HepG2 (cell line): ENCODE measurements at regions not wholly inside any gene's neighbourhood (a gene's known extent, or its start where the extent isn't known, plus 50 kb on each side); places are given as distances from the start of the nearest gene placed in this dataset.

ENCODE experiments used
- ATAC-seq: fragments of 200-7000 bp; cut with Tn5 transposase; 3 replicates; pipeline ENCODE4 v1.9.1; 2020; ENCODE audit warnings: mild to moderate bottlenecking, moderate library complexity
- BruUV-seq: library from RNA; stranded (reverse); fragments of 400-500 nt; replicated peaks from 2 replicates; lab custom pipeline; 2021; lab: Mats Ljungman, UMichigan
- CTCF ChIA-PET: fragments of 300-600 bp; formaldehyde crosslinking; extraction: SDS; loops from one replicate; lab custom pipeline; 2021; ENCODE audit warnings: low total read pairs, inconsistent platforms, low intra/inter-chr PET ratio; lab: Yijun Ruan, JAX
- POLR2A ChIA-PET: fragments of 350-600 bp; sonication (Branson Sonifier 250); formaldehyde crosslinking; loops from one replicate; lab custom pipeline; 2020; ENCODE audit warnings: antibody characterized with exemption, inconsistent platforms; lab: Yijun Ruan, JAX
- DNase-seq: peaks from one replicate; pipeline ENCODE4 v3.0.0-alpha.2; 2015; ENCODE audit warnings: low spot score
- FAIRE-seq: peaks from 3 replicates; lab custom pipeline; 2011; peaks lifted over from hg19 to GRCh38; lab: Jason Lieb, UNC
- H2AFZ ChIP-seq: one replicate; pipeline ENCODE4 v1.6.1; 2011; ENCODE audit warnings: low read length, inconsistent platforms
- H3K27ac ChIP-seq: fragments of 300-600 bp; 3 replicates; pipeline ENCODE4 v1.8.0; 2011; ENCODE audit warnings: mixed run types, mild to moderate bottlenecking, mixed read lengths, low read length, inconsistent platforms; ENCODE audit not compliant: insufficient read depth; ENCODE audit errors: extremely low read length
- H3K27me3 ChIP-seq, 2 experiments: fragments of 200-600 bp in 1 of 2; 2 replicates in 1 of 2; 3 replicates in 1 of 2; pipeline versions ENCODE4 v1.6.0 to v1.8.0; 2011; ENCODE audit warnings: low read length in 2 of 2, mild to moderate bottlenecking in 2 of 2, moderate library complexity in 2 of 2, inconsistent platforms in 1 of 2; ENCODE audit not compliant: insufficient read depth in 2 of 2, control insufficient read depth in 1 of 2
- H3K36me3 ChIP-seq, 2 experiments: fragments of 200-600 bp in 1 of 2; replicated peaks in 1 of 2; 2 replicates in 1 of 2; 3 replicates in 1 of 2; pipeline versions ENCODE4 v1.5.1 to v1.8.0; 2011; ENCODE audit warnings: low read length in 2 of 2, inconsistent platforms in 1 of 2; ENCODE audit not compliant: insufficient read depth in 2 of 2, control insufficient read depth in 1 of 2
- H3K4me1 ChIP-seq: 2 replicates; pipeline ENCODE4 v1.5.1; 2012; ENCODE audit warnings: low read length, inconsistent platforms; ENCODE audit not compliant: insufficient read depth
- H3K4me2 ChIP-seq: 2 replicates; pipeline ENCODE4 v1.6.0; 2011; ENCODE audit warnings: low read depth, low read length, inconsistent platforms
- H3K4me3 ChIP-seq, 3 experiments: fragments of 200-600 bp in 1 of 3; sonication (generic), shearing (Covaris generic) in 1 of 3; replicated peaks in 1 of 3; 2 replicates each; pipeline ENCODE4 v1.5.1; 2011 to 2016; ENCODE audit warnings: low read length in 3 of 3, inconsistent platforms in 2 of 3, low read depth in 2 of 3, mild to moderate bottlenecking in 2 of 3, control low read depth in 1 of 3, mixed read lengths in 1 of 3; ENCODE audit not compliant: insufficient read depth in 1 of 3
- H3K79me2 ChIP-seq: one replicate; pipeline ENCODE4 v1.6.1; 2011; ENCODE audit warnings: low read length, inconsistent platforms; ENCODE audit not compliant: insufficient read depth
- H3K9ac ChIP-seq: 2 replicates; pipeline ENCODE4 v1.6.0; 2011; ENCODE audit warnings: mild to moderate bottlenecking, low read depth, low read length, inconsistent platforms; ENCODE audit not compliant: insufficient read depth
- H3K9me3 ChIP-seq: 2 replicates; pipeline ENCODE4 v1.5.1; 2012; ENCODE audit warnings: mild to moderate bottlenecking, low read length
- H4K20me1 ChIP-seq: 2 replicates; pipeline ENCODE4 v1.6.0; 2011; ENCODE audit warnings: inconsistent platforms, mild to moderate bottlenecking, low read length, moderate library complexity; ENCODE audit not compliant: insufficient read depth
- AGO1 ChIP-seq: fragments of 200-400 bp; formaldehyde crosslinking; IDR thresholded peaks from 2 replicates; pipeline ENCODE4 v1.6.1; 2017; ENCODE audit warnings: mild to moderate bottlenecking, low read depth, low read length, moderate library complexity; ENCODE audit not compliant: poor library complexity, severe bottlenecking
- BORCS8-MEF2B ChIP-seq: sonication (generic); formaldehyde crosslinking; IDR thresholded peaks from 2 replicates; pipeline ENCODE4 v1.8.0; 2022; ENCODE audit warnings: mild to moderate bottlenecking, missing genetic modification reagents
- HOXA5 ChIP-seq: sonication (generic); formaldehyde crosslinking; IDR thresholded peaks from 2 replicates; pipeline ENCODE4 v1.4.0; 2020; ENCODE audit warnings: missing genetic modification reagents
- KDM6A ChIP-seq: IDR thresholded peaks from 2 replicates; pipeline ENCODE4 v1.6.1; 2016; ENCODE audit warnings: low read depth
- NFIB ChIP-seq: sonication (generic); formaldehyde crosslinking; IDR thresholded peaks from 2 replicates; pipeline ENCODE4 v1.9.0; 2021; ENCODE audit warnings: missing genetic modification reagents, mild to moderate bottlenecking, borderline replicate concordance
- ZBTB8A ChIP-seq: sonication (generic); formaldehyde crosslinking; IDR thresholded peaks from 2 replicates; pipeline ENCODE4 v1.4.0; 2020; ENCODE audit warnings: mild to moderate bottlenecking, low read depth, missing genetic modification reagents, borderline replicate concordance
- ZNF12 ChIP-seq: sonication (generic); formaldehyde crosslinking; IDR thresholded peaks from 2 replicates; pipeline ENCODE4 v1.5.0; 2020; ENCODE audit warnings: missing genetic modification reagents
- ZNF124 ChIP-seq: sonication (generic); formaldehyde crosslinking; IDR thresholded peaks from 2 replicates; pipeline ENCODE4 v1.4.0; 2020; ENCODE audit warnings: missing genetic modification reagents
- ZNF33A ChIP-seq: sonication (generic); formaldehyde crosslinking; IDR thresholded peaks from 2 replicates; pipeline ENCODE4 v1.5.1; 2020; ENCODE audit warnings: missing genetic modification reagents, mild to moderate bottlenecking, moderate library complexity, borderline replicate concordance
- ZNF619 ChIP-seq: sonication (generic); formaldehyde crosslinking; IDR thresholded peaks from 2 replicates; pipeline ENCODE4 v1.4.0; 2020; ENCODE audit warnings: mild to moderate bottlenecking, missing genetic modification reagents
- WGBS: methylation state at CpG from one replicate; pipeline ENCODE4 v1.1.6; 2017; ENCODE audit warnings: low lambda C conversion rate; 5-methylcytosine and 5-hydroxymethylcytosine counted together
- in situ Hi-C: cut with HindIII; loops from 2 replicates; pipeline ENCODE4 v1.10.0; 2017; ENCODE audit warnings: low pct_unique_long_range_greater_than_20kb; ENCODE audit not compliant: extremely low pct_ligation_motif_present
- intact Hi-C: fragments of 100-400 bp; cut with micrococcal nuclease; formaldehyde crosslinking; loops from one replicate; pipeline ENCODE4 v1.10.0; 2022; ENCODE audit not compliant: unreplicated experiment
- TF ChIP-seq, protein P1 (sequence below): sonication (generic); formaldehyde crosslinking; IDR thresholded peaks from 2 replicates; pipeline ENCODE4 v1.4.0; 2020; ENCODE audit warnings: missing genetic modification reagents
- TF ChIP-seq, protein P2 (sequence below): IDR thresholded peaks from 2 replicates; pipeline ENCODE4 v1.6.1; 2012; ENCODE audit warnings: low read length, improper control_type of control experiment
- TF ChIP-seq, protein P3 (sequence below): conservative IDR thresholded peaks from 2 replicates; pipeline ENCODE4 v1.6.1; 2018; ENCODE audit warnings: missing genetic modification reagents
- TF ChIP-seq, protein P4 (sequence below): sonication (generic); formaldehyde crosslinking; IDR thresholded peaks from 2 replicates; pipeline ENCODE4 v1.9.0; 2021; ENCODE audit warnings: missing genetic modification reagents, mild to moderate bottlenecking, borderline replicate concordance
- TF ChIP-seq, protein P5 (sequence below): sonication (generic); formaldehyde crosslinking; IDR thresholded peaks from 2 replicates; pipeline ENCODE4 v1.5.0; 2020; ENCODE audit warnings: mild to moderate bottlenecking, missing genetic modification reagents, moderate library complexity

DNA sequence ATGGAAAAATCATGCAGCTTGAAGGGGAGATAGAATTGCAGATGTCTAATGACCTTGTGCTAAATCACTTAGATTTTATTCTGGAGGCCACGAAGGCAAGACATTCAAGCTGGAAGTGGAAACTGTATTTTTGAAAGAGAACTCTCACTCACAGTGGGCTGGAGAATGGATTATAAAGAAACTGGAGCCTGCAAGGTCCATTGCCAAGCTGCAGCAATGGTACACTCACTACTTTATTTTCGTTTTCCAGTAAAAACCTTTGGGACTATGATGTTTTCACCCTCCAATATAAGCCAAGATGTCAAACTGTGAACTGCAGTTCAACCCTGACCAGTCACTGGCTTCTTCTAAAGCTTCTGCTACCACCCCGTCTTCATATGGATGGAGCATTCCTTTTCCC lies 62.0 kb downstream of the SKIDA1 start:
- in situ Hi-C loops (no loop called here), intact Hi-C loops (no loop called here)

More for the DNA sequence above, 62.0 kb downstream of the SKIDA1 start:
- no peaks in the 10 kb centered on the region for H3K79me2 ChIP-seq
- no peaks in the 10 kb centered on the region for H3K36me3 ChIP-seq
- ChIA-PET POLR2A (interaction anchor here (1.5 kb wide), 1 partner anchor 32 kb away, joined by 3 read pairs; no protein-coding TSS in a partner anchor), CTCF (no interaction called here)
- no peak for TF ChIP-seq NFIB
- no peak for TF ChIP-seq ZNF619 (CRISPR knock-in tag)
- no peak for TF ChIP-seq KDM6A
- no peak for TF ChIP-seq ZNF12 (CRISPR knock-in tag)
- TF ChIP-seq HOXA5 (CRISPR knock-in tag), result no peak
- TF ChIP-seq ZNF33A (CRISPR knock-in tag), result no peak
- TF ChIP-seq, protein P1, sequence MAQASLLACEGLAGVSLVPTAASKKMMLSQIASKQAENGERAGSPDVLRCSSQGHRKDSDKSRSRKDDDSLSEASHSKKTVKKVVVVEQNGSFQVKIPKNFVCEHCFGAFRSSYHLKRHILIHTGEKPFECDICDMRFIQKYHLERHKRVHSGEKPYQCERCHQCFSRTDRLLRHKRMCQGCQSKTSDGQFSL (CRISPR knock-in tag), result no peak
- no peak for TF ChIP-seq BORCS8-MEF2B (CRISPR knock-in tag)
- TF ChIP-seq, protein P2, sequence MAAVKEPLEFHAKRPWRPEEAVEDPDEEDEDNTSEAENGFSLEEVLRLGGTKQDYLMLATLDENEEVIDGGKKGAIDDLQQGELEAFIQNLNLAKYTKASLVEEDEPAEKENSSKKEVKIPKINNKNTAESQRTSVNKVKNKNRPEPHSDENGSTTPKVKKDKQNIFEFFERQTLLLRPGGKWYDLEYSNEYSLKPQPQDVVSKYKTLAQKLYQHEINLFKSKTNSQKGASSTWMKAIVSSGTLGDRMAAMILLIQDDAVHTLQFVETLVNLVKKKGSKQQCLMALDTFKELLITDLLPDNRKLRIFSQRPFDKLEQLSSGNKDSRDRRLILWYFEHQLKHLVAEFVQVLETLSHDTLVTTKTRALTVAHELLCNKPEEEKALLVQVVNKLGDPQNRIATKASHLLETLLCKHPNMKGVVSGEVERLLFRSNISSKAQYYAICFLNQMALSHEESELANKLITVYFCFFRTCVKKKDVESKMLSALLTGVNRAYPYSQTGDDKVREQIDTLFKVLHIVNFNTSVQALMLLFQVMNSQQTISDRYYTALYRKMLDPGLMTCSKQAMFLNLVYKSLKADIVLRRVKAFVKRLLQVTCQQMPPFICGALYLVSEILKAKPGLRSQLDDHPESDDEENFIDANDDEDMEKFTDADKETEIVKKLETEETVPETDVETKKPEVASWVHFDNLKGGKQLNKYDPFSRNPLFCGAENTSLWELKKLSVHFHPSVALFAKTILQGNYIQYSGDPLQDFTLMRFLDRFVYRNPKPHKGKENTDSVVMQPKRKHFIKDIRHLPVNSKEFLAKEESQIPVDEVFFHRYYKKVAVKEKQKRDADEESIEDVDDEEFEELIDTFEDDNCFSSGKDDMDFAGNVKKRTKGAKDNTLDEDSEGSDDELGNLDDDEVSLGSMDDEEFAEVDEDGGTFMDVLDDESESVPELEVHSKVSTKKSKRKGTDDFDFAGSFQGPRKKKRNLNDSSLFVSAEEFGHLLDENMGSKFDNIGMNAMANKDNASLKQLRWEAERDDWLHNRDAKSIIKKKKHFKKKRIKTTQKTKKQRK, result no peak
- TF ChIP-seq ZBTB8A (CRISPR knock-in tag), result no peak
- TF ChIP-seq, protein P3, sequence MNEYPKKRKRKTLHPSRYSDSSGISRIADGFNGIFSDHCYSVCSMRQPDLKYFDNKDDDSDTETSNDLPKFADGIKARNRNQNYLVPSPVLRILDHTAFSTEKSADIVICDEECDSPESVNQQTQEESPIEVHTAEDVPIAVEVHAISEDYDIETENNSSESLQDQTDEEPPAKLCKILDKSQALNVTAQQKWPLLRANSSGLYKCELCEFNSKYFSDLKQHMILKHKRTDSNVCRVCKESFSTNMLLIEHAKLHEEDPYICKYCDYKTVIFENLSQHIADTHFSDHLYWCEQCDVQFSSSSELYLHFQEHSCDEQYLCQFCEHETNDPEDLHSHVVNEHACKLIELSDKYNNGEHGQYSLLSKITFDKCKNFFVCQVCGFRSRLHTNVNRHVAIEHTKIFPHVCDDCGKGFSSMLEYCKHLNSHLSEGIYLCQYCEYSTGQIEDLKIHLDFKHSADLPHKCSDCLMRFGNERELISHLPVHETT (CRISPR knock-in tag), result no peak
- TF ChIP-seq, protein P4, sequence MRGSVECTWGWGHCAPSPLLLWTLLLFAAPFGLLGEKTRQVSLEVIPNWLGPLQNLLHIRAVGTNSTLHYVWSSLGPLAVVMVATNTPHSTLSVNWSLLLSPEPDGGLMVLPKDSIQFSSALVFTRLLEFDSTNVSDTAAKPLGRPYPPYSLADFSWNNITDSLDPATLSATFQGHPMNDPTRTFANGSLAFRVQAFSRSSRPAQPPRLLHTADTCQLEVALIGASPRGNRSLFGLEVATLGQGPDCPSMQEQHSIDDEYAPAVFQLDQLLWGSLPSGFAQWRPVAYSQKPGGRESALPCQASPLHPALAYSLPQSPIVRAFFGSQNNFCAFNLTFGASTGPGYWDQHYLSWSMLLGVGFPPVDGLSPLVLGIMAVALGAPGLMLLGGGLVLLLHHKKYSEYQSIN (CRISPR knock-in tag), result no peak
- TF ChIP-seq AGO1, result no peak
- TF ChIP-seq, protein P5, sequence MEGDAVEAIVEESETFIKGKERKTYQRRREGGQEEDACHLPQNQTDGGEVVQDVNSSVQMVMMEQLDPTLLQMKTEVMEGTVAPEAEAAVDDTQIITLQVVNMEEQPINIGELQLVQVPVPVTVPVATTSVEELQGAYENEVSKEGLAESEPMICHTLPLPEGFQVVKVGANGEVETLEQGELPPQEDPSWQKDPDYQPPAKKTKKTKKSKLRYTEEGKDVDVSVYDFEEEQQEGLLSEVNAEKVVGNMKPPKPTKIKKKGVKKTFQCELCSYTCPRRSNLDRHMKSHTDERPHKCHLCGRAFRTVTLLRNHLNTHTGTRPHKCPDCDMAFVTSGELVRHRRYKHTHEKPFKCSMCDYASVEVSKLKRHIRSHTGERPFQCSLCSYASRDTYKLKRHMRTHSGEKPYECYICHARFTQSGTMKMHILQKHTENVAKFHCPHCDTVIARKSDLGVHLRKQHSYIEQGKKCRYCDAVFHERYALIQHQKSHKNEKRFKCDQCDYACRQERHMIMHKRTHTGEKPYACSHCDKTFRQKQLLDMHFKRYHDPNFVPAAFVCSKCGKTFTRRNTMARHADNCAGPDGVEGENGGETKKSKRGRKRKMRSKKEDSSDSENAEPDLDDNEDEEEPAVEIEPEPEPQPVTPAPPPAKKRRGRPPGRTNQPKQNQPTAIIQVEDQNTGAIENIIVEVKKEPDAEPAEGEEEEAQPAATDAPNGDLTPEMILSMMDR (CRISPR knock-in tag), result no peak
- no peak for TF ChIP-seq ZNF124
- DNase-seq (no peak), ATAC-seq (no peak), FAIRE-seq (no peak)
- peaks cover 0 to 9% of the 10 kb centered on the region in 2 experiments; a peak in 3 of 5 replicates for H3K27me3 ChIP-seq
- H3K4me3 ChIP-seq, result no peak overlapping the region
- H2AFZ ChIP-seq, result no peak overlapping the region
- 15% methylated on average over 3 of the region's 3 CpGs for WGBS
- H3K9me3 ChIP-seq, result no peaks in the 10 kb centered on the region
- no peak overlapping the region for H3K4me2 ChIP-seq
- BruUV-seq, result no TSS peak
- no peaks in the 10 kb centered on the region for H4K20me1 ChIP-seq
- H3K4me1 ChIP-seq, result no peaks in the 10 kb centered on the region
- no peak overlapping the region for H3K27ac ChIP-seq
- H3K9ac ChIP-seq, result no peak overlapping the region
